Fibroblast of lung (primary cell): ENCODE measurements at regions not wholly inside any gene's neighbourhood (a gene's known extent, or its start where the extent isn't known, plus 50 kb on each side); places are given as distances from the start of the nearest gene placed in this dataset.

Source experiments
- DNase-seq, 2 donors: peaks; one replicate each; pipeline versions ENCODE4 v3.0.0 to v3.0.0-alpha.2; 2010; ENCODE audit warnings: low read depth in 2 of 2
- H2AFZ ChIP-seq: 2 replicates; pipeline ENCODE4 v1.5.1; 2012; ENCODE audit warnings: low read length, control low read depth, inconsistent platforms
- H3K27ac ChIP-seq: 2 replicates; pipeline ENCODE4 v1.5.1; 2011; ENCODE audit warnings: low read length, control low read depth; ENCODE audit not compliant: insufficient read depth
- H3K27me3 ChIP-seq: 2 replicates; pipeline ENCODE4 v1.5.1; 2011; ENCODE audit warnings: mild to moderate bottlenecking, low read length; ENCODE audit not compliant: control insufficient read depth, insufficient read depth
- H3K36me3 ChIP-seq: 2 replicates; pipeline ENCODE4 v1.5.1; 2011; ENCODE audit warnings: low read length; ENCODE audit not compliant: control insufficient read depth, insufficient read depth
- H3K4me1 ChIP-seq: 2 replicates; pipeline ENCODE4 v1.5.1; 2011; ENCODE audit warnings: low read length; ENCODE audit not compliant: control insufficient read depth, insufficient read depth; ENCODE audit errors: extremely low read depth
- H3K4me2 ChIP-seq: 2 replicates; pipeline ENCODE4 v1.5.1; 2011; ENCODE audit warnings: low read length, control low read depth; ENCODE audit not compliant: insufficient read depth; ENCODE audit errors: extremely low read depth
- H3K4me3 ChIP-seq, 4 experiments: fragments of 200-600 bp in 1 of 4; sonication (generic) in 1 of 4; replicated peaks in 1 of 4; 2 replicates each; pipeline ENCODE4 v1.5.1; 2011 to 2016; ENCODE audit warnings: low read length in 4 of 4, low read depth in 3 of 4, mild to moderate bottlenecking in 3 of 4, control low read depth in 2 of 4, inconsistent platforms in 1 of 4, mixed read lengths in 1 of 4; ENCODE audit not compliant: insufficient read depth in 1 of 4; ENCODE audit errors: control extremely low read depth in 1 of 4
- H3K79me2 ChIP-seq: 2 replicates; pipeline ENCODE4 v1.5.1; 2012; ENCODE audit warnings: mild to moderate bottlenecking, low read length, inconsistent platforms; ENCODE audit not compliant: control insufficient read depth, insufficient read depth
- H3K9ac ChIP-seq: 2 replicates; pipeline ENCODE4 v1.5.1; 2011; ENCODE audit warnings: mild to moderate bottlenecking, low read length, control low read depth; ENCODE audit not compliant: insufficient read depth
- H3K9me3 ChIP-seq: 2 replicates; pipeline ENCODE4 v1.5.1; 2012; ENCODE audit warnings: low read depth, low read length; ENCODE audit not compliant: control insufficient read depth, insufficient read depth
- H4K20me1 ChIP-seq: 2 replicates; pipeline ENCODE4 v1.5.1; 2011; ENCODE audit warnings: low read length; ENCODE audit not compliant: control insufficient read depth, insufficient read depth; ENCODE audit errors: extremely low read depth
- CTCF ChIP-seq, 2 donors: IDR thresholded peaks in 1 of 2; conservative IDR thresholded peaks in 1 of 2; 1 replicate in 1 of 2; 2 replicates in 1 of 2; pipeline ENCODE4 v1.5.1; 2011 to 2012; ENCODE audit warnings: low read length in 2 of 2, control low read depth in 1 of 2, inconsistent platforms in 1 of 2, low read depth in 1 of 2, mild to moderate bottlenecking in 1 of 2
- EZH2 ChIP-seq: IDR thresholded peaks from 2 replicates; pipeline ENCODE4 v1.5.1; 2012; ENCODE audit warnings: low read length, control low read depth, mild to moderate bottlenecking; ENCODE audit errors: missing control alignments

- H3K4me1 ChIP-seq, result no peaks in the 10 kb centered on the region
- no peaks in the 10 kb centered on the region for H3K36me3 ChIP-seq
- no peak for DNase-seq
- H3K9me3 ChIP-seq, result no peaks in the 10 kb centered on the region
- H3K9ac ChIP-seq, result no peak overlapping the region
- H4K20me1 ChIP-seq, result no peaks in the 10 kb centered on the region
- H3K79me2 ChIP-seq, result no peaks in the 10 kb centered on the region
- no peaks in the 10 kb centered on the region for H3K27me3 ChIP-seq
- no peak for TF ChIP-seq EZH2
- TF ChIP-seq CTCF (conservative IDR thresholded peaks at IDR 0.05 in 1 of 2, IDR thresholded peaks at IDR 0.05 in 1 of 2; ENCODE audit: low read depth in 1 of 2, low read length in 2 of 2), result no peak
- no peak overlapping the region for H2AFZ ChIP-seq
- no peak overlapping the region for H3K4me3 ChIP-seq
- no peak overlapping the region for H3K4me2 ChIP-seq
- no peak overlapping the region for H3K27ac ChIP-seq
Measured at GRCh38 chr10:111944331-111944730, 239.2 kb downstream of the GPAM start.

- H3K27me3 ChIP-seq, result no peaks in the 10 kb centered on the region
- no peak for DNase-seq
- no peak overlapping the region for H3K4me2 ChIP-seq
- H2AFZ ChIP-seq, result no peak overlapping the region
- no peaks in the 10 kb centered on the region for H3K79me2 ChIP-seq
- H3K9ac ChIP-seq, result no peak overlapping the region
- TF ChIP-seq CTCF (conservative IDR thresholded peaks at IDR 0.05 in 1 of 2, IDR thresholded peaks at IDR 0.05 in 1 of 2; ENCODE audit: low read depth in 1 of 2, low read length in 2 of 2), result no peak
- no peak for TF ChIP-seq EZH2
- H3K27ac ChIP-seq, result no peak overlapping the region
- H4K20me1 ChIP-seq, result no peaks in the 10 kb centered on the region
- no peaks in the 10 kb centered on the region for H3K36me3 ChIP-seq
- H3K9me3 ChIP-seq, result no peaks in the 10 kb centered on the region
- H3K4me1 ChIP-seq, result no peaks in the 10 kb centered on the region
- H3K4me3 ChIP-seq, result no peak overlapping the region
Measured at GRCh38 chr10:111953949-111954348, 229.6 kb downstream of the GPAM start.

- DNase-seq, result no peak
- TF ChIP-seq CTCF (conservative IDR thresholded peaks at IDR 0.05 in 1 of 2, IDR thresholded peaks at IDR 0.05 in 1 of 2; ENCODE audit: low read depth in 1 of 2, low read length in 2 of 2) (no peak), EZH2 (no peak)
- no peak overlapping the region for H3K9ac ChIP-seq
- H2AFZ ChIP-seq, result no peak overlapping the region
- no peak overlapping the region for H3K27ac ChIP-seq
- no peaks in the 10 kb centered on the region for H4K20me1 ChIP-seq
- H3K79me2 ChIP-seq, result no peaks in the 10 kb centered on the region
- no peaks in the 10 kb centered on the region for H3K4me1 ChIP-seq
- no peak overlapping the region for H3K4me3 ChIP-seq
- no peaks in the 10 kb centered on the region for H3K36me3 ChIP-seq
- no peaks in the 10 kb centered on the region for H3K27me3 ChIP-seq
- H3K9me3 ChIP-seq, result no peaks in the 10 kb centered on the region
- no peak overlapping the region for H3K4me2 ChIP-seq
Measured at GRCh38 chr10:111954386-111954785, 229.2 kb downstream of the GPAM start.
